CD14-positive monocyte (primary cell): ENCODE measurements at regions not wholly inside any gene's neighbourhood (a gene's known extent, or its start where the extent isn't known, plus 50 kb on each side); places are given as distances from the start of the nearest gene placed in this dataset.

Source experiments
- DNase-seq, 3 donors: peaks; one replicate each; pipeline ENCODE4 v3.0.0-alpha.2; 2011 to 2022
- H2AFZ ChIP-seq: 2 replicates; pipeline ENCODE4 v1.6.0; 2012; ENCODE audit warnings: mild to moderate bottlenecking, low read depth, low read length, inconsistent platforms; ENCODE audit not compliant: insufficient read depth, poor library complexity, severe bottlenecking
- H3K27ac ChIP-seq, 2 donors: 1 replicate in 1 of 2; 2 replicates in 1 of 2; pipeline ENCODE4 v1.5.1; 2012 to 2013; ENCODE audit warnings: low read length in 2 of 2, control low read depth in 1 of 2, inconsistent platforms in 1 of 2, low read depth in 1 of 2, mild to moderate bottlenecking in 1 of 2
- H3K27me3 ChIP-seq, 2 donors: one replicate each; pipeline versions ENCODE4 v1.6.0 to v1.6.1; 2011 to 2013; ENCODE audit warnings: low read length in 2 of 2; ENCODE audit not compliant: control insufficient read depth in 2 of 2, insufficient read depth in 2 of 2
- H3K36me3 ChIP-seq, 2 donors: replicated peaks in 1 of 2; 1 replicate in 1 of 2; 2 replicates in 1 of 2; pipeline versions ENCODE4 v1.5.1 to v1.6.1; 2012 to 2013; ENCODE audit warnings: low read length in 2 of 2, control low read depth in 1 of 2, inconsistent platforms in 1 of 2, mild to moderate bottlenecking in 1 of 2; ENCODE audit not compliant: insufficient read depth in 2 of 2, control insufficient read depth in 1 of 2
- H3K4me1 ChIP-seq, 2 donors: 1 replicate in 1 of 2; 2 replicates in 1 of 2; pipeline versions ENCODE4 v1.5.1 to v1.6.1; 2012 to 2013; ENCODE audit warnings: low read length in 2 of 2, control low read depth in 1 of 2, inconsistent platforms in 1 of 2, mild to moderate bottlenecking in 1 of 2, moderate library complexity in 1 of 2; ENCODE audit not compliant: insufficient read depth in 2 of 2, control insufficient read depth in 1 of 2
- H3K4me2 ChIP-seq: replicated peaks from 2 replicates; pipeline ENCODE3; 2012; ENCODE audit warnings: low read length, moderate library complexity, mild to moderate bottlenecking; ENCODE audit not compliant: poor library complexity, severe bottlenecking; ENCODE audit errors: extremely low read depth
- H3K4me3 ChIP-seq, 3 experiments: fragments of 200-600 bp in 1 of 3; sonication (generic) in 1 of 3; replicated peaks in 1 of 3; 1 replicate in 2 of 3; 2 replicates in 1 of 3; pipeline ENCODE4 v1.5.1; 2011 to 2013; ENCODE audit warnings: low read length in 3 of 3, mild to moderate bottlenecking in 3 of 3, control low read depth in 2 of 3, low read depth in 2 of 3, inconsistent platforms in 1 of 3, moderate library complexity in 1 of 3
- H3K79me2 ChIP-seq: 2 replicates; pipeline ENCODE4 v1.6.0; 2012; ENCODE audit warnings: mild to moderate bottlenecking, control low read depth, inconsistent platforms, low read length, moderate library complexity; ENCODE audit not compliant: insufficient read depth
- H3K9ac ChIP-seq: 2 replicates; pipeline ENCODE4 v1.6.0; 2017; ENCODE audit warnings: low read length, mild to moderate bottlenecking; ENCODE audit not compliant: insufficient read depth, poor library complexity, severe bottlenecking
- H3K9me3 ChIP-seq, 2 donors: replicated peaks in 1 of 2; 1 replicate in 1 of 2; 2 replicates in 1 of 2; pipeline versions ENCODE4 v1.5.1 to v1.6.1; 2012 to 2013; ENCODE audit warnings: low read length in 2 of 2, control low read depth in 1 of 2; ENCODE audit not compliant: control insufficient read depth in 1 of 2, insufficient read depth in 1 of 2
- H4K20me1 ChIP-seq: 2 replicates; pipeline ENCODE4 v1.6.0; 2012; ENCODE audit warnings: mild to moderate bottlenecking, low read length, control low read depth, moderate library complexity; ENCODE audit not compliant: insufficient read depth
- H3K27ac Mint-ChIP-seq, 7 donors: one replicate each; pipeline ENCODE4 v1.8.0; 2020; ENCODE audit warnings: mild to moderate bottlenecking in 7 of 7, mixed read lengths in 7 of 7, moderate library complexity in 6 of 7, inconsistent platforms in 2 of 7
- H3K27me3 Mint-ChIP-seq, 3 donors: one replicate each; pipeline ENCODE4 v1.8.0; 2021 to 2022; ENCODE audit warnings: low read depth in 3 of 3, mild to moderate bottlenecking in 3 of 3, mixed read lengths in 3 of 3, moderate library complexity in 3 of 3, inconsistent platforms in 1 of 3
- H3K36me3 Mint-ChIP-seq, 2 donors: one replicate each; pipeline ENCODE4 v1.8.0; 2020; ENCODE audit warnings: mixed read lengths in 2 of 2, inconsistent platforms in 1 of 2, mild to moderate bottlenecking in 1 of 2
- H3K4me1 Mint-ChIP-seq: one replicate; pipeline ENCODE4 v1.8.0; 2020; ENCODE audit warnings: mild to moderate bottlenecking, mixed read lengths
- H3K4me3 Mint-ChIP-seq, 2 donors: one replicate each; pipeline ENCODE4 v1.8.0; 2020; ENCODE audit warnings: mild to moderate bottlenecking in 2 of 2, mixed read lengths in 2 of 2, moderate library complexity in 1 of 2
- H3K9me3 Mint-ChIP-seq, 7 donors: one replicate each; pipeline ENCODE4 v1.8.0; 2020 to 2022; ENCODE audit warnings: mixed read lengths in 7 of 7, mild to moderate bottlenecking in 6 of 7, moderate library complexity in 6 of 7, inconsistent platforms in 2 of 7
- WGBS: methylation state at CpG from one replicate; pipeline ENCODE4 v1.1.5; 2013; ENCODE audit warnings: missing lambda C conversion rate; ENCODE audit not compliant: insufficient coverage; 5-methylcytosine and 5-hydroxymethylcytosine counted together
- intact Hi-C, 2 donors: fragments of 100-400 bp; cut with micrococcal nuclease; formaldehyde crosslinking; loops; one replicate each; pipeline versions ENCODE4 v1.15.0 to v1.15.1; 2023
- TF ChIP-seq, protein P1 (sequence below): fragments of 200-600 bp; IDR thresholded peaks from one replicate; pipeline ENCODE4 v1.8.0; 2022; ENCODE audit warnings: antibody characterized with exemption, mild to moderate bottlenecking

DNA sequence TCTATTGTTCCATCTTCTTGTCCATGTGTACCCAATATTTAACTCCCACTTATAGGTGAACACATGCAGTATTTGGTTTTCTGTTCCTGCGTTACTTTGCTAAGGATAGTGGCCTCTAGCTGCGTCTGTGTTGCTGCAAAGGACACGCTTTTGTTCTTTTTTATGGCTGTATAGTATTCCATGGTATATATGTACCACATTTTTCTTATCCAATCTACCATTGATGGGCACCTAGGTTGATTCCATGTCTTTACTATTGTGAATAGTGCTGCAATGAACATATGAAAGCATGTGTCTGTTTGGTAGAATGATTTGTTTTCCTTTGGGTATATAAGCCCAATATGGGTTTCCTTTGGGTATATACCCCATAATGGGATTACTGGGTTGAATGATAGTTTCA lies 77.3 kb upstream of the MMADHC start:
- Histone ChIP-seq H3K9ac (no peak overlapping the region), H3K4me2 (no peak overlapping the region), H3K79me2 (no peaks in the 10 kb centered on the region), H2AFZ (no peak overlapping the region), H3K27ac (no peak overlapping the region), H3K27me3 (no peaks in the 10 kb centered on the region), H3K4me1 (no peaks in the 10 kb centered on the region), H4K20me1 (no peaks in the 10 kb centered on the region), H3K4me3 (no peak overlapping the region), H3K36me3 (no peaks in the 10 kb centered on the region), H3K9me3 (no peaks in the 10 kb centered on the region)
- no peak for DNase-seq
- Mint-ChIP-seq H3K4me3 (no peak overlapping the region), H3K27ac (no peak overlapping the region), H3K27me3 (no peaks in the 10 kb centered on the region), H3K9me3 (peaks cover 0 to 4% (median 1%) of the 10 kb centered on the region in 7 donors), H3K36me3 (no peaks in the 10 kb centered on the region), H3K4me1 (no peaks in the 10 kb centered on the region)
- no CpG with 5 or more reads among the region's 3 CpGs for WGBS
- TF ChIP-seq, protein P1, sequence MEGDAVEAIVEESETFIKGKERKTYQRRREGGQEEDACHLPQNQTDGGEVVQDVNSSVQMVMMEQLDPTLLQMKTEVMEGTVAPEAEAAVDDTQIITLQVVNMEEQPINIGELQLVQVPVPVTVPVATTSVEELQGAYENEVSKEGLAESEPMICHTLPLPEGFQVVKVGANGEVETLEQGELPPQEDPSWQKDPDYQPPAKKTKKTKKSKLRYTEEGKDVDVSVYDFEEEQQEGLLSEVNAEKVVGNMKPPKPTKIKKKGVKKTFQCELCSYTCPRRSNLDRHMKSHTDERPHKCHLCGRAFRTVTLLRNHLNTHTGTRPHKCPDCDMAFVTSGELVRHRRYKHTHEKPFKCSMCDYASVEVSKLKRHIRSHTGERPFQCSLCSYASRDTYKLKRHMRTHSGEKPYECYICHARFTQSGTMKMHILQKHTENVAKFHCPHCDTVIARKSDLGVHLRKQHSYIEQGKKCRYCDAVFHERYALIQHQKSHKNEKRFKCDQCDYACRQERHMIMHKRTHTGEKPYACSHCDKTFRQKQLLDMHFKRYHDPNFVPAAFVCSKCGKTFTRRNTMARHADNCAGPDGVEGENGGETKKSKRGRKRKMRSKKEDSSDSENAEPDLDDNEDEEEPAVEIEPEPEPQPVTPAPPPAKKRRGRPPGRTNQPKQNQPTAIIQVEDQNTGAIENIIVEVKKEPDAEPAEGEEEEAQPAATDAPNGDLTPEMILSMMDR = no peak
- intact Hi-C loops = no loop called here

DNA sequence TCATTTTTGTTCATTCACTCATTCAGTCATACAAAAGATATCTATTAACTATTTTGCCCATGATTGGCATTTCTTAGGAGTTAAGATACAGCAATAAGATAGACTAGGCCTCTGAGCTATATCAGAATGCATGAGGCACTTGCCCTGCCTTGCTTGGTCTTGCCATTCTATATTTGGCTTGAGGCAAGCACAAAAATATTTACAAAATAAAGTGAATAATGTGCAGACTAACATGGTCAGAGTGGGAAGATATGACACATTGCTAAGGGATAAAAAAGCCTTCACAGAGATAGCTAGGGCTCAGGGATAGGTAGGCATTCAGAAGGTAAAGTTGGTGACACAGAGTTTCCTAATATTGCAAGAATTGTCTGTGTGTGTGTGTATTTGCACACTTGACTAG lies 75.0 kb upstream of the MMADHC start:
- no peak overlapping the region for H3K4me3 Mint-ChIP-seq
- peaks cover 0 to 4% (median under 1%) of the 10 kb centered on the region in 7 donors for H3K9me3 Mint-ChIP-seq
- no peak overlapping the region for H2AFZ ChIP-seq
- H3K27me3 ChIP-seq = no peaks in the 10 kb centered on the region
- intact Hi-C loops = no loop called here
- no peaks in the 10 kb centered on the region for H3K36me3 ChIP-seq
- H3K4me2 ChIP-seq = no peak overlapping the region
- H3K9ac ChIP-seq = no peak overlapping the region
- H3K4me3 ChIP-seq = no peak overlapping the region
- no peaks in the 10 kb centered on the region for H3K36me3 Mint-ChIP-seq
- TF ChIP-seq, protein P1 = no peak
- H3K27me3 Mint-ChIP-seq = no peaks in the 10 kb centered on the region
- H4K20me1 ChIP-seq = no peaks in the 10 kb centered on the region
- no peaks in the 10 kb centered on the region for H3K4me1 ChIP-seq
- H3K27ac Mint-ChIP-seq = no peak overlapping the region
- no peaks in the 10 kb centered on the region for H3K79me2 ChIP-seq
- no peak for DNase-seq
- no peaks in the 10 kb centered on the region for H3K9me3 ChIP-seq
- no peak overlapping the region for H3K27ac ChIP-seq
- no peaks in the 10 kb centered on the region for H3K4me1 Mint-ChIP-seq
